Cerebellar cortex (tissue), 1 donor: ENCODE measurements at regions not wholly inside any gene's neighbourhood (a gene's known extent, or its start where the extent isn't known, plus 50 kb on each side); places are given as distances from the start of the nearest gene placed in this dataset.

Experiments
- DNase-seq: peaks from one replicate; pipeline ENCODE4 v3.0.0-alpha.2; 2015; ENCODE audit warnings: low spot score

GRCh38 chr1:5522531-5523145 lies 469.6 kb downstream of the NPHP4 start:
- no peak for DNase-seq

GRCh38 chr1:5519366-5520135 lies 472.7 kb downstream of the NPHP4 start:
- no peak for DNase-seq

GRCh38 chr1:5516756-5517155 lies 475.5 kb downstream of the NPHP4 start:
- no peak for DNase-seq

- DNase-seq = no peak
These were observed 476.7 kb downstream of the NPHP4 start for GRCh38 chr1:5515501-5515900.

GRCh38 chr1:5514527-5515183 lies 477.6 kb downstream of the NPHP4 start:
- peak; percentile 49 for DNase-seq

GRCh38 chr1:5513846-5514526 lies 478.2 kb downstream of the NPHP4 start:
- DNase-seq = no peak

- no peak for DNase-seq
These were observed 479.0 kb downstream of the NPHP4 start for GRCh38 chr1:5513179-5513578.

- no peak for DNase-seq
These were observed 480.7 kb downstream of the NPHP4 start for GRCh38 chr1:5511381-5512097.

GRCh38 chr1:5509664-5510452 lies 482.4 kb downstream of the NPHP4 start:
- peak; percentile 39 for DNase-seq

GRCh38 chr1:5508669-5509330 lies 483.4 kb downstream of the NPHP4 start:
- no peak for DNase-seq

GRCh38 chr1:5507340-5507739 lies 484.9 kb downstream of the NPHP4 start:
- DNase-seq = no peak

GRCh38 chr1:5506634-5507033 lies 485.6 kb downstream of the NPHP4 start:
- DNase-seq = no peak

- DNase-seq = no peak
These were observed 486.3 kb downstream of the NPHP4 start for GRCh38 chr1:5505944-5506343.

GRCh38 chr1:5504364-5504740 lies 487.9 kb downstream of the NPHP4 start:
- no peak for DNase-seq

- DNase-seq = no peak
These were observed 488.5 kb downstream of the NPHP4 start for GRCh38 chr1:5503556-5504363.

GRCh38 chr1:5502311-5503194 lies 489.7 kb downstream of the NPHP4 start:
- peak; percentile 93 for DNase-seq

- DNase-seq = peak; percentile 79
These were observed 490.9 kb downstream of the NPHP4 start for GRCh38 chr1:5501206-5501930.

GRCh38 chr1:5500541-5500940 lies 491.7 kb downstream of the NPHP4 start:
- no peak for DNase-seq
